HG03439 (cell line): ENCODE measurements at regions not wholly inside any gene's neighbourhood (a gene's known extent, or its start where the extent isn't known, plus 50 kb on each side); places are given as distances from the start of the nearest gene placed in this dataset.
"Not testable (repeated sequence)": the region's sequence is repeated elsewhere in the genome, so short reads cannot be mapped to it uniquely, and the experiment has no call there.

ENCODE experiments used
- ATAC-seq: cut with Tn5 transposase; IDR thresholded peaks from one replicate; pipeline ENCODE4 v1.9.1; 2021; ENCODE audit warnings: mild to moderate bottlenecking, moderate library complexity; ENCODE audit not compliant: unreplicated experiment

DNA sequence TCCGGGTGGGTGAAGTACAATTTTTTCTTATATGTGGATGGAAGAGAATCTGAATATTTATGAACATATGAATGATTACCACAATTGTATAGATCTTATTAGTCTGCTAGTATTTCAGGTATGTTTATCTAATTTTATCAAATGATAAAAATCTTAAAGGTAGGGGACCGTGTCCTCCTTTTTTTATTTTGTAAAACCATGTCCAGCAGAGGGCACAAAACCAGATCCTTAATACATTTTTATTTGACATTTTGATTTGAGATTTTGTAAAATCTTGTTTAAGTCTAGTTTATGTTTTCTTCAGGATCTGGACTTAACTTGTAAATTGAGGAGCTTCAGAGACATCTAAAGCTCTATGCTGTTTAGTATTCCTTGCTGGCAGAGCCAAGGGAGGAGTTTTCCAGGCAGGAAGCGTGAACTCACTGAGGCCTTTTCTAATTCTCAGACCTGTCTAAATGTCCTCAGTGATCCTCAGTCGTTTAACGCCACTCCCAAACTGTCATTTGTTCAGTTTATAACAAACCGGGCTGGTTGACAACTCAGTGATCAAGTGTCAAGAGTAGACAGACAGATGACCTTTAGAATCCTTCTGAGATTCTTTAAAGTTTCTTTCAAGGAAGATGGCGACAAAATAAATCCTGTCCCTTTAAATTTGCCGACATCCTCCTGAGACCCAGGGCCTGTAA lies 263.9 kb downstream of the KTN1 start:
- no peak for ATAC-seq

DNA sequence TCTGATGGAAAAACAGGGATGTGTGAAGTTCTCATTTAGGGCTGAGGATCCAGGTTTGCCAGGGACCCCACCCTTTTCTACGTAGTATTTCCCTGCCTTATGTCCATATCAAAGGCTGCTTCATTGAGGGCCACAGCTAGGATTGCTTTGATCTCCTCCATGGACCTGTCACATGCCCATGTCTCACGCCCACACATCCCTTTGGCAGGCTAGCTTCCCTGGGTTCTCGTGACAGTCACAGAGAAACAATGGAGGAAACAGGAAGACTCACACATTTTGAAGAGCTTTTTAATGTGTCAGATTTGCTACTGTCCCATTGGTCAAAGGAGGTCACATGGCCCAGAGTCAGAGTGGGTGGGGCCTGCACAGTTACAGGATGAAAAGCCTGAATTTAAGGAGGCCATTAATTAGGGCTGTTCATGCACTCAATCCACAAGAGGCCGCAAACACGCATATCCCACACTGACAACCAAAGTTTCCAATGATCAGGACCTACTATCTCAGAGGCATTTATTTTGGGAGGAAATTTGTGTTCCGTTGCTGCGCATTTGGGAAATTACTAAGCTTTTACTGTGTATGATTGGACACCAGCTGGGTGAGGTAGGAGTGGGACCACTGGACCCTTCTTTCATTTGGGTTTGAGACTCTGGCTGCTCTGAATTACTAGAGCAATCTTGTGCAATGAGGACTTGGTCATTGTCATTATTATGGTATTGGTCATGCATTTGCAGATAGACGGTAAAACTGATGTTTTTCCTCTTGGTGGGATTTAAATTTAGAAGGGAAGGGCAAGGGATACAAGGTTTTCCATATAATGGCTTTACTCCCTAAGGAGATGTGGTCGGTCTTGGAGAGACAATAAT lies 266.2 kb downstream of the KTN1 start:
- no peak for ATAC-seq

DNA sequence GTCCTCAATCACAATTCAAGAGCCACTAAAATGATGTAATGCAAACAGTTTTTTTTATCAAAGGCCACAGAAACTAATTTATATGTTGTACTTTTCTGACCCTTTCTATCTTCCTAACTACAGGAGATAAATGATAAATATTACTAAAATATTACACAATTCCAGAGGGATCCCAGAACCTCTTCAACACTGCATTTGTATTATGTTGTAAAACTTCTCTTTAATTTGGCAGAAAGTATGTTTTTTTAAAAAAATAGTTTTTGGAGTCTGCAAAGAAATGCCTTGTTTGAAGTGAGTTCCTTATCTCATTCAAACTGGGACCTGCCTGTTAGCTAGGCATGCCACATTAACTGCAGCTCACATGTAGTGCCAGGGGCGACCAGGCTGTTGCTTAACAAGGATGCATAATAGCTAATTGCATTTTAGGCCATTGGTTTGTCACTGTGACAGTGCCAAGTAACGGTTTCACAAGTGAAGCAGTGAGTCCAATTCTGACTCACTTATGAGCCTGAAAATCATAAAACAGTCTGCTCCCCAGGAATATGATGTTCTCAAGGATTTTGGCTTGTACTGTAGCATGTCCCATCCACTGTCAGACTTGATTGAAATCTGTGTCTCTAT lies 266.9 kb downstream of the KTN1 start:
- no peak for ATAC-seq

DNA sequence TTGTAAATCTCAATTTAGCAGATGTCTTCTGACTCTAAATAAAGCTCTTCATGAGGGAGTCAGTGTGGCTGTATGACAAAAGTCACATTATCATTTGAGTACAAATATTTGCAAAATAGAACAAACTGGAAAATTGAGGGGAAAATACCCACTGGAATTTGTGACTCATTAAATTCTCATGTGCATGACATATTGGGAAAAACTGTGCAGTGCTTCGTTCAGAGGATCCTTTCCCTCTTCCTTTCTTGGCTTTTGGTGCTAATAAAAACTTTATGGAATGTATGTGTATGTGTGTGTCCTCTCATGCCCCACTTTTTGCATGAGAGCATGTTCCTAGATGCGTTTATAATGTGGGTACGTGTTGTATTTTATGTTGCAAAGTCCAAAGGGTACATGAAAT lies 267.8 kb downstream of the KTN1 start:
- ATAC-seq = no peak

DNA sequence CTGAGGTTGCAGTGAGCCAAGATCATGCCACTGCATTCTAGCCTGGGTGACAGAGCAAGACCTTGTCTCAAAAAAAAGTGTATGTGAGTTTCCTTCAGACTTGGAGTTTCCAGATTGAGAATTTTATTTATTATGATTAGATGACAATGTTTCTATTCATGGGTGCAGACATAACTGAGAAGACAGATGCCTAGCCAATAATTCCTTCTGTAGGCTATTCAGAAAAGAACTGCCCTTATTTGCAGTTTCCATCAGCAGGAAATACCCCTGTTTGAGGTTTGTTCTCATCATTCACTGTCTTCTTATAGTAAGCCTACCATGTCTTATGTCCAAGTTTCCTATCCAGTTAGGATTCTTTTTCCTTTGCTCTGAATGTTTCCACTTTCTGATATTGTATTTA lies 269.0 kb downstream of the KTN1 start:
- no peak for ATAC-seq

DNA sequence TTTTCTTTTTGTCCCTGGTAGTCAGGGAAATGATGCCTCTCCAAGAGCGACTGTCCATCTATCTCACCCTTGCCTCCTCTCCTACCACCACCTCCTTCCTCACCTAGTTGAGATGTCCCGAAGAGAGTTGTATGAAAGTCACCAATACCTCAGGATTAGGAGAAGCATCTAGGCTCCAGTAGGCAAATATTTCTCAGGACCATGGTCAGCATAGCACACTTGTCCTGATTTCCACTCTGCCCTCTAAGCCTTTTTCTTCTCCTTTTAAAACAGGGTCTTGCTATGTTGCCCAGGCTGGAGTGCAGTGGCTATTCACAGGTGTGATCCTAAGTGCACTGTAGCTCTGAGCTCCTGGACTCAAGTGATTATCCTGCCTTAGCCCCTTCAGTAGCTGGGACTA lies 268.4 kb upstream of the PELI2 start:
- ATAC-seq = no peak

DNA sequence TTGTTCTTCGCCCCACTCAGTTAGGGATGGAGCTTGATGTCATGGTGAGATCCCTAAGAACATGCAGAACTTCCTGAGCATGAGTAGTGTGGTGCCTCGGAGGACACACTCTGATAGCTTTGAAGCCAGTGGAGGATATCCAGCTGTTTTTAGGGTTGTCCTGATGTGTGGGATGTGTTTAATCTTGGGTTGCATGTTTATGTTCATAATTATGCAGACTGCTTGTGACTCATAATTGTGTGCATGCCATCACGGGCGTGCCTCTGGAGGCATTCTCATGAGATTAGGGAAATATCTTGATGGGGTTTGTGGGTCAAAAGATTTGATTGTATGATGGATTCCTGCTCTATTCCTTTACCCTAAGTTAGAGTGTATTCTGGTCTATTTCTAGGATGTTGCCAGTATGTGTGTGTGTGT lies 267.4 kb upstream of the PELI2 start:
- ATAC-seq = no peak

DNA sequence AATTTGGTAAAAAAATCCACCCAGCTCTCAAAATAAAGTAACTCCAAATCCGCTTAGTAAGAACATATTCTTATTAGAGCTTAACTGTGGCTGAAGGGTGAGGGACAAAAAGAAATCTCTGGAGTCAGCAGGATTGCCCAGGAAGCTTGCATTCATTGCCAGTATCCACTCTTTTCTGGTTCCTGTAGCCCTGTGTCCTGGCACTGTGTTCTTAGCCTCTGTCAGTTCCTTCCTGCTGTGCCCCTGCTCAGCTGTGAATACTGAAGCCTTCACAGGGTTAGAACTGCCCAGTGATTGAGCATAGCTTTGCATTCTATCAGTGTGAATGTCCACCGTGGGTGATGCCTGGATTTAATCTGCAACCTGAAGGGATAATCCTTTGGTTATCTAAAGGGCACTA lies 266.9 kb upstream of the PELI2 start:
- ATAC-seq = no peak

DNA sequence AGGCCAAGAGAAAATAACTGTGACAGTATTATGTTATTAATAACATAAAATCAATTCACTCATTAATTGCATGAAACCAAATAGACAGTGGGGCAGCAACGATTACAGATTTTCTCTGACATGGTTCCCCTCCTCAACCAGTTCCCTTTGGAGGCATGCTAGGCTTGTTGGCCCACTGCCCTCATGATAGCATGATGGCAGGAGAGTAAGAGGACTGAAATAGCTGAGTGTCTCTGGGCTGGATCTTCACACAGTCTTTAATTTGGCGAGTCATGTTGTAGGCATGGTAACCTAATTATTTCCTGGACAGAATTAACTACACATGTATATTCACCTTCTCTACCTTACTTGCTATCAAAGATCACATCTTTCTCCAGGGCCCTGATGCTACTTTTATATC lies 266.2 kb upstream of the PELI2 start:
- no peak for ATAC-seq

DNA sequence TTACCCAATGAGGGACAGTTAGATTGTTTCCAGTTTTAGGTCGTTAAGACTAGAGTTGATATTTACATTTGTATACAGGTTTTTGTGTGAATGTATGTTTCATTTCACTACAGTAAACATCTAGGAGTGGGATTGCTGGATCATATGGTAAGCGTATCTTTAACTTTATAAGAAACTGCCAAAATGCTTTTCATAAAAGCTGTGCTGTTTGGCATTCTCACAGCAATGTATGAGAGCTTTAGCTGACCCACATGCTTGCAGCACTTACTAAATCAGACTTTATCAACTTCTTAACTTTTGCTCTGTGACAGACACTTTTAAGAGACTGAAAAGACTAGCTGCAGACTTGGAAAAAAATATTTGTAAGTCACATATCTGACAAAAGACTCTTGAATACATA lies 262.5 kb upstream of the PELI2 start:
- ATAC-seq = no peak

DNA sequence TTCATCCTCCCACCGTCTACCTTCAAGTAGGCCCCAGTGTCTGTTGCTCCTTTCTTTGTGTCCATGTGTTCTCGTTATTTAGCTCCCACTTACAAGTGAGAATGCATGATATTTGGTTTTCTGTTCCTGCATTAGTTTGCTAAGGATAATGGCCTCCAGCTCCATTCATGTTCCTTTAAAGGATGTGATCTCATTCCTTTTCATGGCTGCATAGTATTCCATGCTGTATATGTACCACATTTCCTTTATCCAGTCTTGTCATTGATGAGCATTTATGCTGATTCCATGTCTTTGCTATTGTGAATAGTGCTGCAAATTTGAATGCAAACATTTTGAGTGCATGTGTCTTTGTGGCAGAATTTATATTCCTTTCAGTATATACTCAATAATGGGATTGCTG lies 259.6 kb upstream of the PELI2 start:
- no peak for ATAC-seq

DNA sequence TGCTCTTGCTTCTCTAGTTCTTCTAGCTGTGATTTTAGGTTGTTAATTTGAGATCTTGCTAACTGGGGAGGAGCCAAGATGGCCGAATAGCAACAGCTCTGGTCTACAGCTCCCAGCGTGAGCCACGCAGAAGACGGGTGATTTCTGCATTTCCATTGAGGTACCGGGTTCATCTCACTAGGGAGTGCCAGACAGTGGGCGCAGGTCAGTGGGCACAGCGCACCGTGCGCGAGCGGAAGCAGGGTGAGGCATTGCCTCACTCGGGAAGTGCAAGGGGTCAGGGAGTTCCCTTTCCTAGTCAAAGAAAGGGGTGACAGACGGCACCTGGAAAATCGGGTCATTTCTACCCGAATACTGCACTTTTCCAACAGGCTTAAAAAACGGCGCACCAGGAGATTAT lies 256.6 kb upstream of the PELI2 start:
- not testable (repeated sequence) for ATAC-seq

DNA sequence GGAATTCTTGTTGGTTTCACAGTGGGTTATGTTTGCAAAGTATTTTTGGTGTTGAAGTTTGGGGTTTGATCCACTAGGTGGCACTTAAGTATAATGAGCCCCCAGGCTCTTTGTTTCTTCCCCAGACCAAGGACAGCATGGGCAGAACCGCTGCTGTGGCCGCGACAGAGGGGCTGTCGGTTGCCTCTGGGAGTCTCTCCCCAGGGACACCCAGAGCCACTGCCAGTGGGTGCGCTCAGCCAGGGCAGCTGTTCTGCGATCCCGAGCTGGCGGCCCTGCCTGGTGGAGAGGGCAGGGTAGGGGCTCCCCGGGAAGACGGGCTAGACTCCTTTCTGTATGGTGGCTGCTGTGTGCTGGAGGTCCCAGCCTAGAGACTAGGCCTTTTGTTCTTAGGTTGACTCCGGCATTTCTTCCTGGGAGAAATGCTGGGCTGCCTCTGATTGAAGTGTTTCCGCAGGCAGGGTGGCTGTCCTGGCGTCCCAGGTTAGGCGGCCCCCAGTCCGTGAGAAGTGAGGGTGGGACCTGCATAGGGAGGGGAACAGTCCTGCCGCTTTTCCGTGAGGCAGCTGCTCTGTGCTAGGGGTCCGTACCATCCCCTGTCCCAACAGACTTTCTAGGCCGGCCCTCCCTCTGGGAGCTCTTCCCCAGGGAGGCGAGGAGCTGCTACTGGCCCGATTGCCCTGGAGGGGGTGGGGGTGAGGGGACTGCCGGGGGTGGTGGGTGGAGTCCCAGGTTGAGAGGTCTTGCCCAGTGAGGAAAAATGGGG lies 253.1 kb upstream of the PELI2 start:
- ATAC-seq = no peak

DNA sequence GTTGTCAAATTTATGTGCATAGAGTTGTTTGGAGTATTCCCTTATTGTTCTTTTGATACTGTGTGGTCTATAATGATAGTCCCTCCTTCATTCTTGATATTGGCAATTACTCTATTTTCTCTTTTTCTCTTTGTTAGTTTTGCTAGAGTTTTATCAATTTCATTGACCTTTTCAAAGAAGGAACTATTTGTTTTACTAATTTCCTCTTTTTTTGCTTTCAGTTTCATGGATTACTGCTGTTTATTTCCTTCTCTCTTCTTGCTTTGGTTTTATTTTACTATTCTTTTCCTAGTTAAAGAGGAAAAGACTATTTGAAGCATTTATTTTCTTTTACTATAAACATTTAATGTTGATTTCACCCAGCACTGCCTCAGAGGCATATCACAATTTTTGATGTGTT lies 250.9 kb upstream of the PELI2 start:
- no peak for ATAC-seq

DNA sequence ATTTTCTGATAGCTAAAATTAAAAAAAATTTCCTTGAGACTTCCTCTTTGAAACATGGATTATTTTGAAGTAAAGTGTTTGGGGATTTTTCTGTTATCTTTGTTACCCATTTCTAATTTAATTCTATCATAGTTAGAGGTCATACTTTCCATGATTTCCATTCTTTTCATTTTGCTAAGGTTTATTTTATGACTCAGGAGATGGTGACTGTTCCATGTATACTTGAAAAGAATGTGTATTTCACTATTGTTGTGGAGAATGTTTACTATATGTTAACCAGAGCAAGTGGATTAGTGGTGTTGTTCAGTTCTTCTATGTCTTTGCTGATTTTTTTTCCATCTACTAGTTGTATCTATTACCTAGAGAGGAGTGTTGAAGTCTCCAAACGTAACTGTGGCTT lies 250.5 kb upstream of the PELI2 start:
- ATAC-seq = no peak

DNA sequence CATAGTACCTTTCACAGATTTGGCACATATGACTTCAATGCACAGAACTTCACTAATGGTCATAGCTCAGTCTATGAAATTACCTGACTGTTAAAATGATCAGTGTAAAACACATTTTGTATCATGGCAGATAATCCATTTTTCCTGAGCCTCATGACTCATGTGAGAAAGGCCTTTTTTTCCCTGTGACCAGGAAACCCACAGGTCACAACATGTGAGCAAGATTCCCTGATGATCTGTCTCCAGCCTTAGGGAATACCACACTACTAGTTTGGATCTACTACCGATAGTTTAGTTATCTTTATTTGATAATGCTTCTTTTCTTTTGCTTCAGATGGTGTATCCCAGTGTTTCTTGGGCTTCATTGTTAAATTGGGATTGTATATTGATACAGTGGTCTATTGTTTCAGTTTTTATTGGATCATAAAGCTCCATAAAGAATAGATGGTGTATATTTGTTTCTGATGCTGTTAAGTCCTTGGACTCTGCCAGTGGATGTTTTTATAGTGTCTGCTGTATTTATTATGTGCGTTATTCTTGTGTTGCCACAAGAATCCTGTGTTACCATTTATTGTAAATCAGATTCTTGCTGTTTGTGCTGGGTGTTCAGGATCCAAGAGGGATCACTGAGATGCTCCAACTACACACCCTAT lies 248.7 kb upstream of the PELI2 start:
- no peak for ATAC-seq

DNA sequence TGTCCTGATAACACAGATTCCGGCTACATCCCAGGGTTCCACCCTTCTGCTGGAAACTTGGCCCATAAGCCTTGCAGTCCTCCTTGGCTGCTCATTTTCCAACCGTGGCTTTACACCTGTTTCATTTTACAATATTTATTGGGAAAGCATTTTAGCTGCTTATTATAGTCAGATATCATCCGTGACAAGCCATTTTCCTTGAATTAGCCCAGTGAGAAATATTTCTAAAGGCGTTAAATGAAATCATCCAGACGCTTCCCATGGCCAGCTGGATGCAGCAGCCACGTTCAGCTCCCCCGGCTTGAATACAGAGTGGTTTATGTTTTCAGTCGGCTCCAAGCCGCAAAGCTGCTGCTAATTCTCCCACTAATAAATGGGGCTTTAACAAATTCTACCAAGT lies 245.0 kb upstream of the PELI2 start:
- ATAC-seq = no peak

DNA sequence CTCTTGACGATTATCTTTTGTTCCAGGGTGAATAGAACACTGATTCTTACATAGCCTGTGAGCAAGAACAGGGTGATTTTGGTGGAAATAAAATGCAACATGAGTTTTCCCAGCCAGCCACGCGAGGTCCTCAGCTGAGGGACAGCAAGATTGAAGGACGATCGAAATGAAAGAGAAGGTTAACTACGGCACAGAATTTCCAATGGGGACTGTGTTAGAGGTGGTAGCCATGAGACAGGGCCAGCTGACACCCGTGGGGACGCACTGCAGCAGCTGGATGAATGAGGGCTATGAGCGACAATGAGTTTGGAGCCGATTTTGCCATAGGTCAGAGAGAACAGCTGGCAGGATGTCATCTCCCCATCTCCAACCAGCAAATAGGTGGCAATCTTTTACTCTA lies 243.4 kb upstream of the PELI2 start:
- ATAC-seq = no peak

DNA sequence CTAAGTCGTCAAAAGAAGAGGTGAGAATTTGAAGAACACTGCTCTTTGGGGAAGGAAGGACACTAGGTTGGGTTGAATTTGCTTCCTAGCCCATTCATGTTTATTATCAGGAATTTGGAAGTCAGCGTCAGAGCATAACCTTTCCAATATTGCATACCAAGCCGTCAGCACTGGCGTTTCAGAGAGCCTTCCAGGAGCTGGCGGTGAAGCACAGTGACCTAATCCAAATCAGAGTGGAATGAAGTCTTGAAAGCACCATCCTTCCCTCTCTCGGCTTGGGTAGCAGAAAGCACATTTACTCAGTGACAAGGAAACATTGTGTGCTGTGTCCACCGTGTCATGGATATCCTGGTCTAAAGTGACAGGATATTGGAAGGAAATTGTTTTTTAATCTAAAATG lies 240.3 kb upstream of the PELI2 start:
- ATAC-seq = no peak

DNA sequence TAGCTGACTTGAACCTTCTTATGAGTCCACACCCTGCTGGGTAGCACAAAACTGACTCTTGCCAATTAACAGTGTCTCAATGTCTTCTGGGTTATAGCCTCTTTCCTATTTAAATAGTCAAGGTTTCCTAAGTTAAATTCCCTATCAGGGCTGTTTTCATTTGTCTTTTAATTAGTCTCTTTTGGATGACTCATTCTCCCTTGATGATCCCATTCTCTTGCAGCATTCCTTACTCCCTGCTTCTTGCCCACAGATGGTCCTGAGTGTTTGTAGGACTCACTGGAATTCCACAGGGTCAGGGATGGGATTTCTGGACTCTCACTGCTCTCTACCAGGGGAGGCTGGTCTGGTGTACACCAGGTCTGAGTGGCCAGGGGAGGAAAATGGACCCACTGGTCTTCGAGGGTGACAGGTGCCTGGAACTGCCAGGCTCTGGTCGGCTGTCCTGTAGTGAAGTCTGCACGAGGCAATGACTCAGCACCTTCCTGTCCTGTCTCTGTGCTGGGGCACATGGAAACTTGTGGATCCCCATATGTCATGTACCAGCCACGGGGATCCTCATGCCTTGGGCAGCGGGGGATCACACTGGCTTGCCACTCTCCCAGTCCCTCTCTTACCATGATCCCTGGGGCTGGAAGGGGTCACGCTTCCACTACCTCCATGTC lies 236.5 kb upstream of the PELI2 start:
- ATAC-seq = no peak
